Left hindlimb (tissue), 1 donor: ENCODE measurements at regions not wholly inside any gene's neighbourhood (a gene's known extent, or its start where the extent isn't known, plus 50 kb on each side); places are given as distances from the start of the nearest gene placed in this dataset.
A peak's percentile ranks its signal among the peaks of the same experiment; 100 is the strongest.

ENCODE experiments used
- DNase-seq: peaks from one replicate; pipeline ENCODE4 v3.0.0-alpha.2; 2018

- no peak for DNase-seq
Measured at GRCh38 chr18:6574631-6575030, 154.9 kb upstream of the ARHGAP28 start.

GRCh38 chr18:6575908-6576307, 153.6 kb upstream of the ARHGAP28 start:
- DNase-seq, result no peak

GRCh38 chr18:6576718-6577375, 152.7 kb upstream of the ARHGAP28 start:
- no peak for DNase-seq

GRCh38 chr18:6578686-6579085, 150.8 kb upstream of the ARHGAP28 start:
- DNase-seq, result no peak

DNA sequence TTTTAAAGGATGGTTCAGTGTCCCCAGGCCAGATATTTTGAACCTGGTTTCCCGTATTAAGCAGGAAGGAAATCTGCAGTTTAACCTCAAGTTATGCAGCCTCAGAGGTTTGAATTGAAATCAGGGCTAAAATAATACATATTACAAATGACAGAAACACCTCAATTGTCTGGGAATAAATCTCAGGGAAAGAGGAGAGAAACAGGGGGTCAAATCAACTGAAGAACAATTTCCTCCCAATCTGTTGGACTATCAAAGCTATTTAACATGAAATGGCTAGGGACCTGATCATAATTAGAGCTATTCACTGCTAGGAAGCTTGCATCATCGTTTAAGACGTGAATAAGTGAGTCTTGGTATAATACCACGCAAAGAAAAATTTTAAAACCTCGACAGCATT, 150.0 kb upstream of the ARHGAP28 start:
- DNase-seq, result no peak

DNA sequence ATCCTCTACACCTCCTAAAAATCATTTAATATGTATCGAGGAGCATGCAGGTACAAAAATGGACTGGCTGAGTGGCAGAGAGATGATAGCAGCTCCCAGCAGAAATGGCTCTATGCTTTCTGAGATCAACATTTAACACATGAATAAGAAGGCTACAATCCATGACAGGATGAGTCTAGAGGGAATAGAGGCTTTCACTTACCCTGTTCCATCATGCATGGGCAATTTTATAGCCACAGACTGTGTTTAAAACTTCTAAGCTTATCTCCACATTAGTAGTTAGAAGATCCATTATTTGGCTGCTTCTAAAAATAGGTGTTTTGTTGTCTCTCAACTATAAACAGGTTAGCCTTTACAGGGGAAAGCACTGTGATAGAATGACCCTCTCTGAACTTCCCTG, 149.1 kb upstream of the ARHGAP28 start:
- DNase-seq, result no peak

DNA sequence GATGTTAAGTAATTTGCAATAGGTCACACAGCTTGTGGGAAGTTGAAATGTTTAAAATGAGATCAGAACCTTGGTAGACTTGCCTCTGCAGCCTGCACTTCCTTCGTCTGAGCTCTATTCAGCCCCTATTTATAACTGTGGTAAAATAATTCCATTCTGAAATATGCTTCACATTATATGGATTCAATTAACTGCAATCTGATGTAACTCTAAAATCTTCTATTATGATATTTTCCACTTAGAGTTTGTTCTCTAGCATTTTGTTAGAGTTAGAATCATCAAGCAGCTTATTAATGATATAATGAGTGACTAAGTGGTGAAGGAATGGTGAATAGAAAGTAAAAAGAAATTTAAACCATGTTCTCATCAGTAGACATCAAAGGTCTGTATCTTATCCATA, 139.6 kb upstream of the ARHGAP28 start:
- DNase-seq, result no peak

GRCh38 chr18:6590326-6590725, 139.2 kb upstream of the ARHGAP28 start:
- DNase-seq, result no peak

DNA sequence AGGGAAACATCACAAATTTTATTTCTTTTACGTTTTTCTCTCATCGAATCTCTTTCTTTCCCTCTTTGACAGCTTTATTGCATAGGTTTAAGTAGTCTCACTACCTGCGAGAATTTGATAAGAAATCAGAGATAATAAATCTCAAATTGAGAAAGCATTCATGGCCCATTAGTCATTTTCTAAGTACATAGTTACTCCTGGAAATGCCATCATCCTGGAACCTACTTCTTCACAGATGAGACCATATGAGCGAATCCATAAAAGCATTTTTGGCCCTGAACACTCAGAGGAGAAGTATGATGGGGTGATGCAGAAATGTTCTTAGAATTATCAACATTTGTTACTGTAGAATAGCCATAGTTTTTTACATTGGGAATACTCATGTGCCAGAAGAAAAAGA, 138.0 kb upstream of the ARHGAP28 start:
- no peak for DNase-seq

GRCh38 chr18:6592522-6592921, 137.0 kb upstream of the ARHGAP28 start:
- no peak for DNase-seq

GRCh38 chr18:6593142-6593885, 136.2 kb upstream of the ARHGAP28 start:
- DNase-seq, result no peak

DNA sequence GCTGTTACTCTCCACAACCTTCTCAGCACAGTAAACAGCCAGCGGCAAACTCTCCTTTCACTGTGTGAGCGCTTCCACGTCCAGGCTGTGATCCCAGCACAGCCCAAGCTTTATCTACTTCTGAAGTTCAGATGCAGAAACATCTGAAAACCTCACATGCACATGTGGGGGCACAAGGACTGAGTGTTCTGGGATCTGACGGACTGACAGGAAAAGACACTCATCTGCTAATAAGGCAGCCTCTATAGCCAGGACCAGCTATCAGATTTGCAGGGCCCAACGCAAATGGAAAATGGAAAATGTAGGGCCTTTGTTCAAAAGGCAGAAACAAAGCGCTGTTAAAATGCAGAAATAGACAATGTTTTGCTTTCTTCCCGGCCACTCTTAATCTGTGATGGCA, 133.8 kb upstream of the ARHGAP28 start:
- DNase-seq, result no peak

DNA sequence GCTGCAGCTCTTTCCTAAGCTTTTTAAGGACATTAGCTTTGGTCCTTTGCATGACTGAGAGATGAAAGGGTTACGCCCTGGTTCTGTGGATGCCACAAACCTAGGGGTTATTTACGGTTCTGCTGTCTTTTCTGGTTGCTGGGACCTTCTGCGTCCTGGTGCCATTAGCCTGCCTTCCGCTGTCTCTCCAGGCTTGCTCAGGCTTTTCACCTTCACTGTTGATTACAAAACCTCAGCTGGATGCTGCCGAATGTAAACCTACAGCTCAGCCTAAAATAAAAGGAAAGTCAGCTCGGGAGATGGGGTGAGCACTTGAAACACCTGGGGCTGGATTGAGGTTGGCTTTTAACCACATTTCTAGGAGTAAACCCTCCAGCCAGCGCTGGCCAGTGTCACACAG, 130.9 kb upstream of the ARHGAP28 start:
- DNase-seq, result no peak

- no peak for DNase-seq
Measured at GRCh38 chr18:6600667-6601167, 128.8 kb upstream of the ARHGAP28 start.

DNA sequence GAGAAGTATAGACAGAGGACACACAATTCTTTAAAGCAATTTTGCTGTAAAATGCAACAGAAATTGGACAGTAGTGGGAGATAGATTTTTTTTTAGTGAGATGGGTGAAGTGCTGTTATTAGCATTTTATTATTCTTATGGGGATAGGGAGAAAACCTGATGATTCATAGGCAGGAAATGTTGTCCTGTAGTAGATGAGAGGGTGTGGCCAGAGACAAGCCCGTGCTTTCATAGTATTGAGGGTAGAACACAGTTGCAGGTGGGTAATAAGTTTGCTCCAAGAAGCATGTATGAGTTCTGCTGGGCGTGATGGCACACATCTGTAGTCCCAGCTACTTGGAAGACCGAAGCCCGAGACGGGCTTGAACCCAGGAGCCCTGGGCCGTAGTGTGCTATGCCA, 128.3 kb upstream of the ARHGAP28 start:
- no peak for DNase-seq

DNA sequence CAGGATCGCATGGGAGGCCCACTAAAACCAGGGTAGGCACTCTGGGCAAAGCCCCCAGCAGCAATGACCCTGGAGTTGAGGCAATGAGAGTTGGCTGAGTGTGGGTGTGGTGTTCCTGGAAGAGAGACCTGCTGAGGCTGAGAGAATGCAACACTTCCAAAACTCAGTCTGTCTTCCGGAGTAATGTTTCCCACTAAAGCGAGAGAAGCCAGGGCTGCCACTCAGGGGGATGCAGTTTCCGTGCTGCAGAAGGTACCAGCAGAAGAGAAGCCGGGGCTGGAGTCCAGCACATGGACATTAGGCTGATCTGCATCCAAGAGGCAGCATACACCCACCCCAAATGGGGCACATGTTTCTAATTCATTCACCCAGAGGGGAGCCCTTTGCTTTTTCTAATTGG, 127.2 kb upstream of the ARHGAP28 start:
- DNase-seq, result peak; percentile 44

GRCh38 chr18:6604573-6604941, 125.0 kb upstream of the ARHGAP28 start:
- no peak for DNase-seq

GRCh38 chr18:6605115-6605869, 124.2 kb upstream of the ARHGAP28 start:
- no peak for DNase-seq

GRCh38 chr18:6606411-6607085, 123.0 kb upstream of the ARHGAP28 start:
- DNase-seq, result no peak

- no peak for DNase-seq
Measured at GRCh38 chr18:6607343-6607742, 122.2 kb upstream of the ARHGAP28 start.

DNA sequence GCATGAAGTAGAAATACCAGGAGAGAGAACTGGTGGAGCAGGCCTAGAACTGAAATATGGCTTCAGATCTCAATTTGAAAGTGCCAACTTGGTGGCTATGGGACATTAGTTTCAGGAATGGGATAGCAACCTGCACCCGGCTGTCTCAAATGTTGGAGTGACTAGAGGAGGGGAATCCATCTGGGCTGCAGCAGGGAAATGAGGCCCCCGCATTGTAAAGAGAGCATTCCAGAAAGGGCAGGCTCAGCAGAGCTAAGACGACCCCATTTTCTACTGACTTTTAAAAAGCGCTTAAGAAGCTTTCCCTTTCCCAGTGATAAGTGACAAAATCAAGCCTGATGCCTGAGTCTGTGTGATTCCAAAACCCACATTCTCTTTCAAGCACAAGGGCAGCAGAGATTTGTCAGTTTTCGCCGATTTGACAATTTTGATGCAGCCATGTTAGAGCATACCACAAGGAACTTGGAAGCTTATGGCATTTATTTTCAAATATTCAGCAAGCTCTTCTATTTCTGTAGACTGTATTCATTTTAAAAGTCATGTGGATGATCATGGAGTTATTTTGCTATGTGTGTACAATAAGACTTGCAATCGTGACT, 119.8 kb upstream of the ARHGAP28 start:
- no peak for DNase-seq

- DNase-seq, result no peak
Measured at GRCh38 chr18:6610466-6610865, 119.0 kb upstream of the ARHGAP28 start.

DNA sequence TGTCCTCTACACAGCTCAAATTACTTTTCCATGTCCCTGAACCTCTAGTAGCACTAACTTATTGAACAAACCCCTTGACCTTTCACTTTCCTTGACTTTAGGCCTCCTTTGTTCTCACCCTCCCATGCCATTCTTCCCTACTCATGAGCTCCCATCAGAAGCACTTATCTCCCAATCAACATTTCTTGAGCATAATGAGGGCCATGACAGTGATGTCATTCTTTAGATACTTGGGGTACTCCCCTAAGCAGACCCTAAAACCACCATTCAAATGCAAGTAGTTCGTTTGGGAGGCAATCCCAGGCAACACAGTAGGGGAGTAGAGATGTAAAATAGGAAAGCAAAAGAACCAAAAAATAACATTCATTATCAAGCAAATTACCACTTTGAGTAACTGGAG, 115.9 kb upstream of the ARHGAP28 start:
- DNase-seq, result no peak
